ENCODE measurements at regions not wholly inside any gene's neighbourhood (a gene's known extent, or its start where the extent isn't known, plus 50 kb on each side); places are given as distances from the start of the nearest gene placed in this dataset.

DNA sequence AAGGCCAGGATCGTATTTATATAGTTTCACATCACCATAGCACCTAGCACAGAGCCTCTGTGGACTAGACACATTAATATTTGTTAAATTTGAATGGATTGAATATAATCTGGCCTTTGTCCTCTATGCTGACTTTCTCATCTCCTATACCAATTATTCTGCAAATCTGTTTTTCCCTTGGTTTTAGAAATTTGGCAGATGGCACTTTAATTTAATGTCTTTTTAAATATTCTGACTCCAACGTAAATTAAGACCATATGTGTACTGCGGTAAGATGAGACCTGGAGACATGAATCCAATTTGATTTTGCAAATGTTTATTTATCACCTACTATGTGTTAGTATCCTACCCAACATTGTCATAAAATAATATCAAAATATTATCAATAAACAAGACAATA is 1281.9 kb upstream of the PIK3C3 start:
- H3K9ac ChIP-seq (ENCODE audit: low read length), result no peak overlapping the region
- no peak overlapping the region for H2AFZ ChIP-seq (ENCODE audit: low read length)
- H3K4me3 ChIP-seq (ENCODE audit: low read depth, low read length, poor library complexity, severe bottlenecking), result no peak overlapping the region
- H3K4me1 ChIP-seq (ENCODE audit: insufficient read depth, low read length, severe bottlenecking), result no peaks in the 10 kb centered on the region
- no peaks in the 10 kb centered on the region for H3K9me2 ChIP-seq (ENCODE audit: low read depth, low read length)
- H3K27ac ChIP-seq (ENCODE audit: low read depth, low read length, poor library complexity, severe bottlenecking), result no peak overlapping the region
- H4K20me1 ChIP-seq (ENCODE audit: insufficient read depth, low read length), result no peaks in the 10 kb centered on the region
- H3K27me3 ChIP-seq (ENCODE audit: insufficient read depth, low read length), result no peaks in the 10 kb centered on the region
- H3K4me2 ChIP-seq (ENCODE audit: low read length), result no peak overlapping the region
- TF ChIP-seq, protein P1, sequence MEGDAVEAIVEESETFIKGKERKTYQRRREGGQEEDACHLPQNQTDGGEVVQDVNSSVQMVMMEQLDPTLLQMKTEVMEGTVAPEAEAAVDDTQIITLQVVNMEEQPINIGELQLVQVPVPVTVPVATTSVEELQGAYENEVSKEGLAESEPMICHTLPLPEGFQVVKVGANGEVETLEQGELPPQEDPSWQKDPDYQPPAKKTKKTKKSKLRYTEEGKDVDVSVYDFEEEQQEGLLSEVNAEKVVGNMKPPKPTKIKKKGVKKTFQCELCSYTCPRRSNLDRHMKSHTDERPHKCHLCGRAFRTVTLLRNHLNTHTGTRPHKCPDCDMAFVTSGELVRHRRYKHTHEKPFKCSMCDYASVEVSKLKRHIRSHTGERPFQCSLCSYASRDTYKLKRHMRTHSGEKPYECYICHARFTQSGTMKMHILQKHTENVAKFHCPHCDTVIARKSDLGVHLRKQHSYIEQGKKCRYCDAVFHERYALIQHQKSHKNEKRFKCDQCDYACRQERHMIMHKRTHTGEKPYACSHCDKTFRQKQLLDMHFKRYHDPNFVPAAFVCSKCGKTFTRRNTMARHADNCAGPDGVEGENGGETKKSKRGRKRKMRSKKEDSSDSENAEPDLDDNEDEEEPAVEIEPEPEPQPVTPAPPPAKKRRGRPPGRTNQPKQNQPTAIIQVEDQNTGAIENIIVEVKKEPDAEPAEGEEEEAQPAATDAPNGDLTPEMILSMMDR (IDR thresholded peaks at IDR 0.05; ENCODE audit: low read length), result no peak
- TF ChIP-seq EZH2 (IDR thresholded peaks at IDR 0.05; ENCODE audit: borderline replicate concordance, low read length), result no peak
- H3K79me2 ChIP-seq (ENCODE audit: insufficient read depth, low read length), result no peaks in the 10 kb centered on the region
- H3K9me3 ChIP-seq (ENCODE audit: low read length), result no peaks in the 10 kb centered on the region
- H3F3A ChIP-seq (ENCODE audit: insufficient read depth, low read length), result no peaks in the 10 kb centered on the region
- H3K36me3 ChIP-seq (ENCODE audit: insufficient read depth, low read length), result no peaks in the 10 kb centered on the region

DNA sequence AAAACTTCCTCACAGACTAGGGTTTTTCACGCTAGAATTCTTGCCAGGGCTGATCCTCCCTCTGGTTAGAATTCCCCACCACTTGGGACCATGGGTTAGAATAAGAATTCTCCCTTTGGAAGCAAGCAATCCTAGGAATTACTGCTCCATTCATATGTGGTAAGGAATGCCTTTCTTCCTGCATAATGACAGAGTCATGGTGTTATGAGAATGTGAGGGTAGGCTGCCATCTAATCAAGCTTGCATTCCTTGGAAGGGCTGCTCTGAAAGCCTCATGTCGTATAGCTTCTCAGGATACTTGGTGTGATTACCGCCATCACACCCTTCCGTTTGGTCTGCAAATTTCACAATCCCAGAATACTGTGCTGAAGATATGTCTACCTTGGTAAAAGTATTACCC is 1282.4 kb upstream of the PIK3C3 start:
- H3K9me2 ChIP-seq (ENCODE audit: low read depth, low read length), result no peaks in the 10 kb centered on the region
- no peak overlapping the region for H3K27ac ChIP-seq (ENCODE audit: low read depth, low read length, poor library complexity, severe bottlenecking)
- H3K36me3 ChIP-seq (ENCODE audit: insufficient read depth, low read length), result no peaks in the 10 kb centered on the region
- H3K4me2 ChIP-seq (ENCODE audit: low read length), result no peak overlapping the region
- no peak for TF ChIP-seq EZH2 (IDR thresholded peaks at IDR 0.05; ENCODE audit: borderline replicate concordance, low read length)
- TF ChIP-seq, protein P1 (IDR thresholded peaks at IDR 0.05; ENCODE audit: low read length), result no peak
- H3K9ac ChIP-seq (ENCODE audit: low read length), result no peak overlapping the region
- no peaks in the 10 kb centered on the region for H3K79me2 ChIP-seq (ENCODE audit: insufficient read depth, low read length)
- no peak overlapping the region for H2AFZ ChIP-seq (ENCODE audit: low read length)
- H3K27me3 ChIP-seq (ENCODE audit: insufficient read depth, low read length), result no peaks in the 10 kb centered on the region
- no peaks in the 10 kb centered on the region for H3K9me3 ChIP-seq (ENCODE audit: low read length)
- H3K4me3 ChIP-seq (ENCODE audit: low read depth, low read length, poor library complexity, severe bottlenecking), result no peak overlapping the region
- H3F3A ChIP-seq (ENCODE audit: insufficient read depth, low read length), result no peaks in the 10 kb centered on the region
- H4K20me1 ChIP-seq (ENCODE audit: insufficient read depth, low read length), result no peaks in the 10 kb centered on the region
- H3K4me1 ChIP-seq (ENCODE audit: insufficient read depth, low read length, severe bottlenecking), result no peaks in the 10 kb centered on the region

DNA sequence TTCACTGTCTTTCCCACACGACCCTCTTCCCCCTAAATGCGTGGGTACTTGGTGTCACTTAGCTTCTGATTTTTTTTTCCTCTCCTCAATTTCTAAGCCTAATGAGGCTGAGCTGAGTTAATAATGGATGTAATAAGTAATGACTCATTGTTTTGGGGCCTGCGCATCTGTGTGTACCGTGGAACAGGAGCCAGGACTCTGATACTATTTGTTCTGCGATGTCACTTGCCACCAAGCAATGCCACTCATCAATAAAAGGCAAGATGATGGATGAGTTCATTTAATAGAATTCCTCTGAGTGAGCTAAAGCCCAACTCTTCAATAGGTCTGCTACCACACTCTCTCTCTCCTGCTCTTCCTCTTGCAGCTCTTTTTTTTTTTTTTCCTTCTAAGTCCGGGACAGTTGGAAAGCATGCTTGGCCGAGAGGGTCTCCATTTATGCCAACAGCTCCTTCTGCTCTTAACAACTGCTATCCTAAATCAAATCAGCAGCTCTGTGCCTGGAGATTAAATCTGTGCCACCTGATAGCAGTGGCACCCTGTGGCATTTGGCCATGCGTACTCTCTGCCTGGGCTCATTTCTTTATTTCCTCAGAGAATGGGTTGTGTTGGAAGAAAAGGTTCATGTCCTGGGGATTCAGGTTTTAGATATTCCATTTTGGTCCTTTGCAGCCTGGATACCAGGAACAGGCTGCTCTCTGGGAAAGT is 1284.2 kb upstream of the PIK3C3 start:
- no peak overlapping the region for H3K9ac ChIP-seq (ENCODE audit: low read length)
- H3K27ac ChIP-seq (ENCODE audit: low read depth, low read length, poor library complexity, severe bottlenecking), result no peak overlapping the region
- H3K9me3 ChIP-seq (ENCODE audit: low read length), result no peaks in the 10 kb centered on the region
- H3K4me1 ChIP-seq (ENCODE audit: insufficient read depth, low read length, severe bottlenecking), result no peaks in the 10 kb centered on the region
- H3K79me2 ChIP-seq (ENCODE audit: insufficient read depth, low read length), result no peaks in the 10 kb centered on the region
- H3K36me3 ChIP-seq (ENCODE audit: insufficient read depth, low read length), result no peaks in the 10 kb centered on the region
- no peak overlapping the region for H3K4me3 ChIP-seq (ENCODE audit: low read depth, low read length, poor library complexity, severe bottlenecking)
- no peak overlapping the region for H2AFZ ChIP-seq (ENCODE audit: low read length)
- H3K4me2 ChIP-seq (ENCODE audit: low read length), result no peak overlapping the region
- no peak for TF ChIP-seq EZH2 (IDR thresholded peaks at IDR 0.05; ENCODE audit: borderline replicate concordance, low read length)
- TF ChIP-seq, protein P1 (IDR thresholded peaks at IDR 0.05; ENCODE audit: low read length), result no peak
- H4K20me1 ChIP-seq (ENCODE audit: insufficient read depth, low read length), result no peaks in the 10 kb centered on the region
- no peaks in the 10 kb centered on the region for H3F3A ChIP-seq (ENCODE audit: insufficient read depth, low read length)
- H3K9me2 ChIP-seq (ENCODE audit: low read depth, low read length), result no peaks in the 10 kb centered on the region
- no peaks in the 10 kb centered on the region for H3K27me3 ChIP-seq (ENCODE audit: insufficient read depth, low read length)
